Stimulated activated CD4-positive, alpha-beta T cell treated with anti-CD3 and anti-CD28 coated beads, Interleukin-4, amount 100 ng/mL, for 24 hours (primary cell): ENCODE measurements at regions not wholly inside any gene's neighbourhood (a gene's known extent, or its start where the extent isn't known, plus 50 kb on each side); places are given as distances from the start of the nearest gene placed in this dataset.

Source experiments
- DNase-seq: peaks from one replicate; pipeline ENCODE4 v3.0.0-alpha.2; 2020

DNA sequence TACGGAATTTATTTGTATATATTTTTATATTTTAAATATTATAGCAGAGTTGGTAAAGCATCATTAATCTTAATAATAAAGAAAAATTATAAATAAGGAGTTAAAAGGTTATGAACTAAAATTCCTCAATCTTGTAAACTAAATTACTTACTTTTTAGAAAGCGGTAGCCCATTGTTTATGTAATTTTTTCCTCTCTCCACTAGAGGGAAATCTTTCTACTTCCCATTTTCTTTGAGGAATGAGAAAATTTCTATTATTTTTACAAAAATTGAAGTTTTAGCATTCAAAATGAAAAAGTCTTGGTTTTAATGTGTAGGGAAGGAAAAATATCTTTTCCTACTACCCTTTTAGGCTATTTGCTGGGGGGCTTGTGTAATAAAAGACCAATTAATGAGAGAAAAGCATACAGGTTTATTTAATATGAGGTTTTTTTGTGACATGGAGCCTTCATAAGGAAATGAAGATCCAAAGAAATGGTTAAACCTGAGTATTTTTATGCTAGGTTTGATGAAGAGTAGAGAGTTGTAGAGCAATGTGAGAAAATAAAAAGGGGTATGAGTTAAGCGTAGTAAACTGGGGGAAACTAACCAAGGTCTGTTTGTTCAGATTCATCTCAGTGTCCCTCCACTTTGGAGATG is 68.7 kb upstream of the ADAD1 start:
- DNase-seq: no peak

DNA sequence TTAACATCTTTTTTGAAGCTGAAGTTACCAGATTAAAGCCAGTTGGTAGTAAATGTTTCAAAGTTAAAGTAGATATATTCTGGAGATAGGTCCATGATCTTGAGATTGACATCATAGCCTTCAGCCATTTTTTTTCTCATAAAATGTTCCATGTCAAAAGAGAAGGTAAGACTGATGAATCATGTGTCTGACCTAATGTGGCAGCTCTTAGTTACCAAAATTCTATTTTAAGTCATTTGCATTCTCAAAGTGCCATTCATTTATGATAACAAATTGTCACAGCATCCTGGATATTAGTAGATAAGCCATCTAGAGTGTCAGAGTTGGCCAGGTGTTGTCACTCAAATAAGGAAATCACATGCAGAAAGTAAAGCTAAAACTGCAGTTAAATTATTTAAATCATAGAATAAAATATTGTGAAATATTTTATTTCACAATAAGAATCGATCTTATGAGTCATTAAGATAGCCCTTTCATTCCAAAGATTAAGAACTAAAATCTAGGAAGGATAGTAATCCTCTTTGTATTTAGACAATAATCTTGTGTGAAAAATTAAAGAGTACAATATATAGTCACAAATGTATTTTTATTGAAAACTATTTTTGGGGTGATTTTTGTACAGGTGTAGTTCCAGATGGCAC is 65.7 kb upstream of the ADAD1 start:
- DNase-seq: no peak

DNA sequence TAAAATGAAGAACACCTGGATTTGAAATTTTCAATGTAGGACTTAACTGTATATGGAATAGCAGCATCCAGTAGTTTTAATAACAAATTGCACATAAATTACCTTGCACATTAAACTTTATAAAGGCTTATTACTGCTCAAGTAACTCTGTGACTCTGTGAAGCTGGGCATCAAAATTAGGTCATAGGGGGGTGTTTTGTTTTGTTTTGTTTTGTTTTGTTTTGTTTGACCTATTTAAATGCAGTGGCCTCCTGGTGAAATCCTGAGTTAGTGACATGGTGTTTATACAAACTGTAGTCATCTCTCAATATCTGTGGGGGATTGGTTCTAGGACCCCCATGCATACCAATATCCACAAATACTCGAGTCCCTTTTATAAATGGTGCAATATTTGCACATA is 51.9 kb upstream of the ADAD1 start:
- DNase-seq: no peak

DNA sequence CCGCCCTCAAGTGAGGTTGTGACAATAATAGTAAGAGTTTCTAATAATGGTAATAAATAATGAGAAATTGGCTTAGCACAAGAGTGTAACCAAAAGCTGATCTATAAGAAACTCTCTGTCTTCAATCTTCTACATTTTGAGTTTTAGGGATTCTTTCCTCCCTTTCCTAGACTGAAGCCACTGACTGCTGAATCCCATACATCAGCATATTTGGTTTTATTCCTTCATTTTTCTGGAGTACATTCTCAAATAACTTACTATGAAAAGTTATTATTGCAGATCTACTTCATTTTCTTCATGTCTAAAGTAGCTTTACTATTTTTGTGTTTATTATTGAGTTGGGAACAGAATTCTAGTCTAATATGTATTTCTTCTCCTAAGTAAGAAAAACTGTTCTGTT is 49.9 kb upstream of the ADAD1 start:
- no peak for DNase-seq
